NCI-H2107 treated with DMSO at 0.1 percent for 48 hours (cell line): ENCODE measurements at regions not wholly inside any gene's neighbourhood (a gene's known extent, or its start where the extent isn't known, plus 50 kb on each side); places are given as distances from the start of the nearest gene placed in this dataset.

Experiments
- DNase-seq: peaks from one replicate; lab custom pipeline; 2025; ENCODE audit not compliant: unreplicated experiment; lab: John Stamatoyannopoulos, UW

DNA sequence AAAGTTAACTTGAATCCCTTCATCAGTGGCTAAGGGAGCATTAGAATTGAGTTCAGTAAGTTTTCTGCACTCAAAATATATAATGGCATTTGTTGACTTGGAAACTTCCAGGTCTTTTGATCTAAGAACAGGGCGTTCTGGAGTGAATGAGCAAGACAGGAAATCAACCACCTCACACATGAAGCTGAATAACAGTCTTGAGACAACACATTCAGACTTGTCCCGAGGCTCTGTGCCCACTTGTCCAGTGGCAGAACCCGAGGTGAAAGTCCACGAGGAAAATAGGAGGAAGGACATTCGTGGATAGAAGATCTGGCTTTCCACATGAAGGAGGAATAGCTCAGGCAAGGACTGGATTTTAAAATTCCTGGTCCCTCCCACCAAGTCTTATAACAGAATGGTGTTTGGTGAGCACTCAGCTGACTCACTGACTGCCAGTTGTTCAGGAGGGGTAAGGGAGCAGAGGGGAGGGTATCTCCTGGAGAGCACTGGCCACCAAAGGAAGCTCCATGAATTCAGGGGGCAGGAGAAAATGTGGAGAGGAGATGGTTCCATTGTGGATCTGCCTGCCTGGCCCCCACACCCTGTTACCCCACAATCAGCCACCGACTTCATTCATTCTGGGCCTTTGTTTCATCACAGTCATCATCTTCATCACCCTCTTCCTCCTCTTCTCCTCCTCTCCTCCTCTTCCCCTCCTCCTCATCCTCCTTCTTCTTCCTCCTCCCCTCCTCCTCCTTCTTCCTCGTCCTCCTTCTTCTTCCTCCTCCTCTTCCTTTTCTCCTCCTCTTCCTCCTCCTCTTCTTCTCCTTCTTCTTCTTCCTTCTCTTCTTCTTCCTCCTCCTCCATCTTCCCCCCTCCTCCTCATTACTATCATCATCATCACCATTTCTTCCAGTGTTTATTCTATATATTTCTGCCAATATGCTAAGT lies 620.1 kb downstream of the MED13L start:
- no peak for DNase-seq

DNA sequence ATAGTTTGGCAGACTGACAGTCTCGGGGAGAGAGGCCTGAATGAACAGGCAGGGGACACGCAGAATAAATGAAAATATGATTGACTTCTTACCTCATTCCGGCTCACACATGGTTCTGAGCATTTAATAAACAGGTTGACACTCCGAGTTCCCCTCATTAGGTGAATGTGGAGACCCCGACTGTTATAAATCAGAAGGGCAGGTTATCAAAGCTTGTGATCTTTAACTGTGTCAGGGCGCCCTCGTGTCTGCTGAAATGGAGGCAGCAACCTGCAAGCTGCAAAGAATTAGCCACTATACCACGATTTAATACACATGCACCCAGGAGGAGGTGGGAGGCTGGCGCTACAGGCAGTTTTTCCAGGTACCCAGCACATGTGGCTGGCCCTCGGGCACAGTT lies 627.5 kb downstream of the MED13L start:
- no peak for DNase-seq

DNA sequence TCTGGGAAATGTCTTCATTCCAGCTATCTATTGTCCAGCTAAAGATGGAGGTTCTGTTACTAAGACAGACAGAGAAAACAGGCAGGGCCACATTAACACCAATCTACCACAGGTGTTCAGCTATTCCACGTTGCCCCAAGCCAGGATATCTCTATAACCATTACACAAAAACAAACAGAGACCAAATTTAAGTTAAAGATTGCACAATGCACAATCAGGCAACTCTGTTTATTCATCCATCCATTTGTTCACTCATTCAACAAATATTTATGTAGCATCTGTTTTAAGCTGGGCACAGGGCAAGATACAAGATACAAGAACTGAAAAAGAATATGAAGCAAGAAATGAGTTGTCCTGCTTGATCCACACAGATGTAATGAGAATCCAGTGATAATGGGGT lies 629.0 kb downstream of the MED13L start:
- no peak for DNase-seq

DNA sequence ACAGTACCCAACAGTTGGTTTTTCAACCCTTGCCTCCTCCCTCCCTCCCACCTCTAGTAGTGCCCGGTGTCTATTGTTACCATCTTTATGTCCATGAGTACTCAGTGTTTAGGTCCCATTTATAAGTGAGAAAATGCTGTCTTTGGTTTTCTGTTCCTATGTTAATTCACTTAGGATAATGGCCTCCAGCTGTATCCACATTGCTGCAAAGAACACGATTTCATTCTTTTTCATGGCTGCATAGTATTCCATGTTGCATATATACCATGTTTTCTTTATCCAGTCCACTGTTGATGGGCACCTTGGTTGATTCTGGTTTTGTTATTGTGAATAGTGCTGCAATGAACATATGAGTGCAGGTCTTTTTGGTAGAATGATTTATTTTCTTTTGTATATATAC lies 631.3 kb downstream of the MED13L start:
- no peak for DNase-seq

DNA sequence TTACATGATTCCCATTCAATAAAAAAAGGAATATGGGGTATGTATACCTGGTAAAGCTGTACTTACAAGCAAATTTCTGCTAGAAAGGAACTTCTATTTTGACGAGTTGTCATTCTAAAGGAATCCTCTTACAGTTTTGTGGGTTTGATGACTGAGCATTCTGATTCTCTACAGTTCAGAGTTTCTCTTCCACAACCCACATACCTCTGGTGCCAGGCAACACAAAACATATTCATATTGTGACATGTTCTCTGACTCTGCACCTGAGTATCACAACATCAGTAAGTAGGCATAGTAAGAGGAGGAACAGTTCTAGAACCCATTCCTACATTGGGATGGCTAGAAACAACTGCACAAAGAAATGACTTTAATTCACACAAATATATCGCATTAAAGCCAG lies 636.6 kb downstream of the MED13L start:
- no peak for DNase-seq

DNA sequence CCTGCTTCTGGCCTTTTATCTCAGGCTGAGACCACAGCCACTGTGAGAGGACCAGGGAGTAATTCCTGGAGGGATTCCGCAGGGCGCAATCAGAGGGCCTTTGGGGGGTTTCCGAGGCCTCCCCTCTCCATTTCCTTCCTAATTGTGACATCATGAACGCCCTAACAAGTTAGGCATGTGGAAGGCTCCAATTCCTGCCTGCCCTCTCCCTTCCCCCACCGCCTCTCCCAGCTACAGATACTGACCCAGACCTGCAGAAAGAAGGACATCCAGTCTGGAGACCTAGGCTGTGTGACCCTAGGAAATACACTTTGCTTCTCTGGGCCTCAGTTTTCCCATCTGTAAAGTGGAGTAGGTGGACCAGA lies 637.9 kb downstream of the MED13L start:
- DNase-seq: no peak

DNA sequence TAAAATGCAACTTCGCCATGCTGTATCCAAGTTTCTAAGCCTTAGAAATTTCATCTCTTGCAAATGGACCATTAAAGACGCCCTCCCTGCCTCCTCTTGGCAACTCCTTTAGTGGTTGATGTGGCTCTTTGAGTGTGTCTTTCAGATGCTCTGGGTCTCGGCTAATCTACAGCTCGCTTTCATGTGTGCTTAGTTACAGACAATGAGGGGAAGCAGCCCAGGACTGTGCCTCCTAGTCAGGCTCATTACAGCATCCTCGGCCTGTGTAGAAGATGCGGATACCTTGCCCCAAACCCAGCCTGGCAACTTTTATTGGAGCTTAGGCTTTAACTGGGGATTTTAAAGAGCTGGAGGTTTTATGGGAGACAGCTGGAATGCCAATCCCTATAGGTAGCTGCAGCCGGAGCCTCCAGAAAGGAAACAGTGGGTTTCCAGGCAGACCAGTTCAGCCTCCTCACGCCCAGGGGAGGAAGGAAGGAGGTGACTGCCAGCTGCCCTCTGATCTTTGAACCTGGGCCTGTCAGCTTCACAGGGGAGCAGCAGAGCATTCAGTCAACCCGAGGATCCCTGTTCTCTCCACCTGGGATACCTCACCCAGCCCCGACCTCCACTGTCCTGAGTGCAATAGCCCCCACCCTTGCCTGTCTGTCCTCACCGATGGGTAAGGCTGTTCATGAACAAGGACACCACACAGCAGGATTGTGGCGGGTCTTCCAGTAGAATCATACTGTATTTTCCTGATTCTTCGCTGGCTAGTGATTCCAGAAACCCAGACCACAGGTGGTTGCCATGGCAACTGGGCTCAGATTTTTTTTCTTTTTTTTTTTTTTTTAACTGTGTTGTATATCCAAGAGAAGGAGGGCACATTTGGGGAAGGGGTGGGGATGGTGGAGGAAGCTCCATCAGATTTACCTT lies 638.5 kb downstream of the MED13L start:
- DNase-seq: no peak

DNA sequence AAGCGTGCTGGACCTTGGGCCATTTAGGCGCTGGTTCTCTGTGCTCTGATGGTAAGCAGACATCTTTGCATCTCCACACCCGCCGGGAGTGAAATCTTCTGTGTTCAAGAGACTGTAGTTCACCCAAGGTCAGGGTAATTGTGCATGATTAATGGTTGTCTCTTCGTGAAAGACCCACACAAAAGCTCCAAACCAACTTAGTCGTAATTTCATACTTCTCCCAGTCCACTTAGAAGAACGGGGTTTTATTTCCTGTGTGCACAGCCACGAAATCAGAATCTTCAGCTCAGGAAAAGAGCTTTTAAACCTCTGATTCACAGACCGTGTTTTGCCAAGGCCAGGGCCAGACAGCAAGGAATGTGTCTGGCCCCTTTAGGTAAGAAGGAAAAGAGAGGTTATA lies 640.9 kb downstream of the MED13L start:
- no peak for DNase-seq

DNA sequence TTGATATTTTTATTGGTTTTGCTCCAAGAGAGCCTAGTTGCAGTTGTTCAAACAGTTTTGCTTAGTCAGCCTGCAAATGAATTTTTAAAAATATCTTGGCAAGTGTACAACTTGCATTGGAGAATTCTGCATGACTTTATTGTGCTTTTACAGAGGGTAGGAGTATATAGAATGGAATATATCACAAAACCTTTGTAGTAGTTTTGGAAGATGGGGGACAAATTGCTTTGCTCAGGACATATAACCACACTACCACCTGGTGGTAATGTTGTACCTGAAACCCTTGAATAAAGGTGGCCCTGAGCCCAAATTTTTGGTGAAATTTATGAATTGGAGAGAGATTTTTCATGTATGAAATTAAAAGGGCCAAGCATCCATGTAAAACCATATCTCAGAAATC lies 645.2 kb downstream of the MED13L start:
- DNase-seq: no peak

DNA sequence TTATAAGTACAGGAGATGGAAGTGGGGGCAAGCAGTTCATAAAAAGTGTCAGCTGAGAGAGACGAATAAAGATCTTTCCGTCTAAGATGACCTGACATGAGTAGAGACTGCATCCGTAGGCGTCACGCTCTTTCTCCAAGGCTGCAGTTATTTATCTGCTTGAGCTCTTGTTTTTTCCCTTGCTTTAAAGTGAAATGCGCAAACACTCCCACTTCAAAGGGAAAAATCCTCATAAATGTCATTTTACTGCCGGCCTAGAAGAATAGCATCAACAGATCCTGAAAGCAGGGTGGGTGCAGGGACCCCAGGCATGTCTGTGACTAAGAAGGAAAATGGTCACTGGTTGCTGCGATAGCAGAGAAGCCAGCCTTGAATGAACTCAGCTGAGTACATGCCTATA lies 647.4 kb downstream of the MED13L start:
- no peak for DNase-seq

DNA sequence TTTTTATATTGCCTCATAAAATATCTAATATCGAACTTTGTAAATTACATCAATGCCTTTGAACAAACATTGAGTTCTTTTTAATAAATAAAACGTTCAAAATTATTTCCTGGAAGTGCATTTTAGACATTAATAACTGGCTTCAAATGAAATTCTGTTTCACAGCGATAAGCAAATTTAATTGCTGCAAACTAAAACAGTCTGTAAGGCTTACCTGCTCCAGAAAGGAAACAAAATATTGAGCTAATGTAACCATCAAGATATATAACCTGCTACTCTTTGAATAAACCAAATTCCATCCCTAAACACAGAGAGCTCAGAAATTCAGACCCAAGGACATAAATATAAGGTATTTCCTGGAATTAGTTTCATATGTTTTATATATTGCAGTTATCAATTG lies 651.3 kb downstream of the MED13L start:
- no peak for DNase-seq

DNA sequence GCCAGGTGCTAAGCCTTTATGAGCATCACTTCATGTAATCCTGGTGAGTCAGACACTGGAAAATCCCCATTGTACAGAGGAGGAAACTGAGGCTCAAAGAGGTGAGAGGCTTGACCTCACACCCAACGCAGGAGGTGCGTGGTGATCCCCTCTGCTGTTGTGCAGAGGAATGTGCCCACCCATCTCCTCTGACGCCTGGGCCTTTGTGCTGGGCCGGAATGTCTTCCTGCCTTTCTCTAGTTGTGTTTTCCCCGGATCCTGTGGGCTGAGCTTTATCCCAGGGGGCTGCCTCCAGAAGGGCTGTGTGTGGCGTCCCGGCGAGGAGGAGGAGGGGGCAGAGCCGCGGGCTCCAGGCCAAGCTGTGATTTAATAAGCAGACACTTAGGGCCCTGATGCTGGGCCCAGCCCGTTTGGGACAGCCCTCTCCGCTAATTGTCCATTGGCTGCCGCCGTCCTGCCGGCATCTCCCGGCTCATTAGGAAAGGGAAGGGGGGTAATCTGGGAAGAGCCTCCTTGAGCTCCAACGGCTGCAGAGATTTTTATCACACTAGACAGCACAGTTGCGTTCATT lies 653.6 kb downstream of the MED13L start:
- DNase-seq: no peak

DNA sequence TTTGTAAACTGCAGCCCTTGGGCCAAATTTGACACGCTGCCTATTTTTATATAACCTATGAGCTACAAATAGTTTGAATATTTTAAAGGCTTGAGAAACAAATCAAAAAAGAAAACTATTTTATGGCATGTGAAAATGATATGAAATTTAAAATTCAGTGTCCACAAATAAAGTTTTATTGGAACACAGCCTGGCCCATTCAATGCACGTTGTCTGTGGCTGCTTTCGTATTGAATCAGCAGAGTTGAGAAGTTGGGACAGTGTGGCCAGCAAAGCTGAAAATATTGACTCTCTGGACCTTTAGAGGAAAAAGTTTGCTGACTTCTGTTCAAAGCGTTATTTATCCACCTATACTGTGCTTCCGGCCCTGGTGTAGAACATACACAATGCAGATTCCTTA lies 654.2 kb downstream of the MED13L start:
- DNase-seq: no peak

DNA sequence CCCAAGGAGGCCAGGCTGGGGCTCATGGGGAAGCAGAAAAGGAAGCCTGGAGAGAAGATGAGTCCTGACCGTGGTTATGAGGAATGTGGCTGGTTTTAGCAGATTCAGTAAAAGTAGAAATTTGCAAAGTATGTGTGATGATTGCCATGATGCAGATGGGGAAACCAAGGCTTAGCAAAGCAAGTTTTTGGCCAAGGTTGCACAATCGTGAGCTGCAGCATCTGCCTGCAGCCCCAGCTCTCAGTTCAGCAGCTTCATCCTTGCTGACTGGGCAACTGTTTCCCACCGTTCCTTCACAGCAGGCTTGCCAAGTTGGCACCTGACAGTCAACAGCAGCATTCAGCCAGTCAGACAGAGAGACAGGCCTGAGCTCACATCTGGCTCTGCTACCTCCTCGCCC lies 656.7 kb downstream of the MED13L start:
- DNase-seq: no peak

DNA sequence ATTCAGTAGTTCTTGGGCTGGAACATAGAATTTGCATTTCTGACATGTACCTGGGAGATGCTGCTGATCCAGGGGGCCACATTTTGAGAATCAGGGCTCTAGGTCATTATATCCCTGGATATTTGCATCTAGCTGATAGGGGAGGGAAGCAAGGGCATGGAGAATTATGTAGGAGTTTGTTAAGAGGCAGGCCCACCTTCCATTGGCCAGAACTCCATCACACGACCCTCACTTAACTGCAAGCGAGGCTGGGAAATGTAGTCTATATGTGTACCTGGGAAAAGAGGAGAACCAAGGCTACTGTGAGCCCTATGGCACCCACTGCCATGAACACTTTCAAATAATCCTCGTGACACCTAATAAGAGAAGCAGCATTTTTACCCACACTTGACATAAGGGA lies 657.6 kb downstream of the MED13L start:
- no peak for DNase-seq

DNA sequence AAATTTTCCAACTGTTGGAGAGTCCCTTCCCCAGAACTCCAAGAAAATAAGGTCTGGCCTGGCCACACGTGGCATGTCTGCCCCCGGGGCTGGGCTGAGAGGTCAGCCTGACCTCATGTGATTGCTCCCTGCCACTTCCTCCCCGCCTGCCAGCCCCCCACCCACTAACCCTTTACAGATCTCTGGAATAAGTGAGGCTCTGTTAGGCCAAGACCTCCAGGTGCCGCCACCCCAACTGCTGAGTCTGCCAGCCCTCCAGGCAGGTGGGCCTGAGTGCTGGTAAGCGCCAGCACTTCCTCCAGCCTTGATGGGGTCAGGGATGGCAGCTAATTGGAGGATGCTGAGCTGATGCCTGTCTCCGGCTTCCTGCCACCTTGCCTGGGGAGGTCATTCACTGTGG lies 658.4 kb downstream of the MED13L start:
- DNase-seq: no peak

DNA sequence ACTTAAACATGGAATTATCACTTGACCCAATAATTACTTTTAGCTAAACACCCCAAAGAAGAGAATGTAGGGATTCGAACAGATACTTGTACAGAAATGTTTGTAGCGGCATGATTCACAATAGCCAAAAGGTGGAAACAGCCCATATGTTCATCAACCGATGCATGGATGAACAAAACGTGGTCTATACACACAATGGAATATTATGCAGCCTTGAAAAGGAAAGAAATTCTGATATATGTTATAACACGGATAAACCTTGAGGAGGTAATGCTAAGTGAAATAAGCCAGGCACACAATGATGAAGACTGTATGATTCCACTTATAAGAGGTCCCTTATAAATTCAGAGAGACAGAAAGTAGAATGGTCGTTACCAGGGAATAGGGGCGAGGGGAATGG lies 659.4 kb downstream of the MED13L start:
- no peak for DNase-seq

DNA sequence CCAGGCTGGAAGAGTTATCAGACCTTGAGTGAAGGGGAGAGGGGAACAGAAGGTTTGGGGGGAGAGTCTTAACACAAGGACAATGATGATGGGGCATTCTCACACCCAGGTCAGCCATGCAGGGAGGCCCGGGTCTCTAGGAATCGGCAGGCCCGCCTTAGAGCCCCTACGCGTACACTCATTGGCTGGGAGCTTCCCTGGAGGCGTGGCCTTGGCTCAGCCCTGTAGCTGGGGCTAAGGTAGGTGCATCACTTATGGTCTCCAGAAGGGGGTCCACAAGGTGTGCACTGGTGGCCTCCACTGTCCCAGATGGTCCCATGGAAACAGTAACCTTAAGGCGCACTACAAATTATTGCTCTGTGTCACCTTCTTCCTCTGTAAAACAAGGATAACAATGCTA lies 660.1 kb downstream of the MED13L start:
- no peak for DNase-seq

DNA sequence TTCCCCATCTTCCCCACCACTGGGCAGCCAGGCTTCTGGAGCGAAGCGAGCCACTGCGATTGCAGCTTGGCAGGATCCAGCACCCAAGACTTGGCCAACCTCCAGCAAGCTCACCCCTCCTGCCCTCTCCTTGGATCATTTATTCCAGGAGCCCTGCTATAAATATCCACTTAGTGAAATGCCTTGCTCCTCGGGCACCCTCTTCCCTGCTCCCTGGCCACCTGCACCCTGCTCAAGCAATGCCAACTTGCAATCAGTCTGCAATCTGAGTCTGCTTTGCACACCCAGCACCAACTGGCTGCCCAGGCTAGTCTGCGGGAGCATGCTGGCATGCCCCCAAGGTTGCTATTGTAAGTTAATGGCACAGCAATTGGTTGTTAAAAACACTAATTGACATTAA lies 666.0 kb downstream of the MED13L start:
- no peak for DNase-seq

DNA sequence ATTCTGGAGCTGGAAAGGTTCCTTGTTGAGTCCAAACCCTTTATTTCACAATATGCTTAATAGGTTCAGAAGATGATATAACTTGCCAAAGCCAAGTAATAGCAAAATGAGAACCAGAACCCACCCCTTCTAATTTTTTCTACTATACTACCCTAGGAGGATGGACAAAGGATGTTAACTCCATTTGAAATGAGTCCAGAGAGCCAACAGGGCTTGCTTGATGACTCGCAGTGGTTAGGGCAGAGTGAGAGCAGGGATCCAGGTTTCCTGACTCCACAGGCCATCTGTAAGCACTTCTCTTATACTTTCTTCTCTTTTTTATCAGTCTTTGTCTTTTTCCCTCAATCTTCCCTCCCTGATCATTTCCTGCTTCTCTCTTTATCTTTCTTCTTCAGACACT lies 668.1 kb downstream of the MED13L start:
- no peak for DNase-seq

DNA sequence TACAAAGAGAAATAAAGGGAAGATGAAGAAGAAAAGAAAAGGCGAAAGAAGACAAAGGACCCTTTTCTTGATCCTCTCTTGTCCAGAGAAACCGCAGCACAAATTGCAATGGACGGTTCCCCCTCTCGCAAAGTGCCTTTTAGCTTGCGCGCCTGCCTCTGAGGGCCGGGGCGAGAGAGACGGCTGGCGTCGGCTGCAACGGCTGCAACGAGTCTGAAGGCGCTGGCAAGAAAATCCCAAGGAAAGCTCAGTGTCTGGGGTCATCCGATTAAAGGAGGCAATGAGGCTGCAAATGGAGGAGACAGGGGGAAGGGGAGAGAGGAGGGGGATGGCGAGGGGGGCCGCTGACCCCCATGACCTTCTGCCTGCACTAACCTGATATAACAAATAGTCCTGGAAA lies 671.5 kb downstream of the MED13L start:
- no peak for DNase-seq
